ENCODE measurements at regions not wholly inside any gene's neighbourhood (a gene's known extent, or its start where the extent isn't known, plus 50 kb on each side); places are given as distances from the start of the nearest gene placed in this dataset.

GRCh38 chr7:17448479-17449423, 150.3 kb downstream of the AHR start:
- Mint-ChIP-seq H3K4me3 (ENCODE audit: unreplicated experiment) (no peak overlapping the region), H3K9me3 (ENCODE audit: unreplicated experiment) (peaks cover 10% of the 10 kb centered on the region), H3K27me3 (ENCODE audit: low read depth, unreplicated experiment) (no peaks in the 10 kb centered on the region), H3K36me3 (ENCODE audit: low read depth, unreplicated experiment) (peaks cover 2% of the 10 kb centered on the region), H3K27ac (ENCODE audit: unreplicated experiment) (no peak overlapping the region), H3K4me1 (ENCODE audit: low read depth, unreplicated experiment) (peaks cover 11% of the 10 kb centered on the region)
- no peaks in the 10 kb centered on the region for H3K36me3 ChIP-seq (ENCODE audit: insufficient read depth, low read length)
- H2AFZ ChIP-seq (ENCODE audit: low read depth, low read length), result no peak overlapping the region
- DNase-seq (ENCODE audit: low read depth) (no peak), FAIRE-seq (no peak)
- no peak overlapping the region for H3K27ac ChIP-seq (ENCODE audit: low read depth, low read length)
- no peaks in the 10 kb centered on the region for H3K9me3 ChIP-seq (ENCODE audit: insufficient read depth, low read depth, low read length)
- H3K27me3 ChIP-seq (ENCODE audit: insufficient read depth, low read length), result no peaks in the 10 kb centered on the region
- H3K4me2 ChIP-seq (ENCODE audit: low read length), result no peak overlapping the region
- no peak overlapping the region for H3K9ac ChIP-seq (ENCODE audit: low read length)
- peaks cover 7% of the 10 kb centered on the region for H3K4me1 ChIP-seq (ENCODE audit: insufficient read depth, low read length)
- no peaks in the 10 kb centered on the region for H4K20me1 ChIP-seq (ENCODE audit: insufficient read depth, low read length)
- no peak overlapping the region for H3K4me3 ChIP-seq (ENCODE audit: insufficient read depth, low read depth, low read length)
- no peaks in the 10 kb centered on the region for H3K79me2 ChIP-seq (ENCODE audit: insufficient read depth, low read length)
- no peak for TF ChIP-seq CTCF (IDR thresholded peaks at IDR 0.05; ENCODE audit: insufficient read depth, low read depth, low read length)
- TF ChIP-seq EZH2 (IDR thresholded peaks at IDR 0.05; ENCODE audit: insufficient read depth, low read length), result no peak

- TF ChIP-seq EZH2 (IDR thresholded peaks at IDR 0.05; ENCODE audit: insufficient read depth, low read length) (no peak), CTCF (IDR thresholded peaks at IDR 0.05; ENCODE audit: insufficient read depth, low read depth, low read length) (no peak)
- Histone ChIP-seq H3K27me3 (ENCODE audit: insufficient read depth, low read length) (no peaks in the 10 kb centered on the region), H3K4me3 (ENCODE audit: insufficient read depth, low read depth, low read length) (no peak overlapping the region), H3K79me2 (ENCODE audit: insufficient read depth, low read length) (no peaks in the 10 kb centered on the region), H3K36me3 (ENCODE audit: insufficient read depth, low read length) (no peaks in the 10 kb centered on the region), H3K4me2 (ENCODE audit: low read length) (no peak overlapping the region), H3K4me1 (ENCODE audit: insufficient read depth, low read length) (no peaks in the 10 kb centered on the region), H3K9ac (ENCODE audit: low read length) (no peak overlapping the region), H4K20me1 (ENCODE audit: insufficient read depth, low read length) (no peaks in the 10 kb centered on the region), H2AFZ (ENCODE audit: low read depth, low read length) (no peak overlapping the region), H3K9me3 (ENCODE audit: insufficient read depth, low read depth, low read length) (no peaks in the 10 kb centered on the region), H3K27ac (ENCODE audit: low read depth, low read length) (no peak overlapping the region)
- peaks cover 14% of the 10 kb centered on the region for H3K9me3 Mint-ChIP-seq (ENCODE audit: unreplicated experiment)
- H3K4me1 Mint-ChIP-seq (ENCODE audit: low read depth, unreplicated experiment), result peaks cover 2% of the 10 kb centered on the region
- no peak for DNase-seq (ENCODE audit: low read depth)
- no peak overlapping the region for H3K4me3 Mint-ChIP-seq (ENCODE audit: unreplicated experiment)
- H3K27me3 Mint-ChIP-seq (ENCODE audit: low read depth, unreplicated experiment), result no peaks in the 10 kb centered on the region
- no peak for FAIRE-seq
- no peaks in the 10 kb centered on the region for H3K36me3 Mint-ChIP-seq (ENCODE audit: low read depth, unreplicated experiment)
- H3K27ac Mint-ChIP-seq (ENCODE audit: unreplicated experiment), result no peak overlapping the region
Measured at GRCh38 chr7:17456541-17456940, 158.1 kb downstream of the AHR start.

GRCh38 chr7:17460001-17460400, 161.5 kb downstream of the AHR start:
- Histone ChIP-seq H3K4me3 (ENCODE audit: insufficient read depth, low read depth, low read length) (no peak overlapping the region), H4K20me1 (ENCODE audit: insufficient read depth, low read length) (no peaks in the 10 kb centered on the region), H3K9ac (ENCODE audit: low read length) (no peak overlapping the region), H3K9me3 (ENCODE audit: insufficient read depth, low read depth, low read length) (no peaks in the 10 kb centered on the region), H2AFZ (ENCODE audit: low read depth, low read length) (no peak overlapping the region), H3K4me1 (ENCODE audit: insufficient read depth, low read length) (no peaks in the 10 kb centered on the region), H3K27me3 (ENCODE audit: insufficient read depth, low read length) (no peaks in the 10 kb centered on the region), H3K27ac (ENCODE audit: low read depth, low read length) (no peak overlapping the region), H3K79me2 (ENCODE audit: insufficient read depth, low read length) (no peaks in the 10 kb centered on the region), H3K36me3 (ENCODE audit: insufficient read depth, low read length) (no peaks in the 10 kb centered on the region), H3K4me2 (ENCODE audit: low read length) (no peak overlapping the region)
- no peak overlapping the region for H3K27ac Mint-ChIP-seq (ENCODE audit: unreplicated experiment)
- H3K4me3 Mint-ChIP-seq (ENCODE audit: unreplicated experiment), result no peak overlapping the region
- peaks cover 14% of the 10 kb centered on the region for H3K9me3 Mint-ChIP-seq (ENCODE audit: unreplicated experiment)
- TF ChIP-seq CTCF (IDR thresholded peaks at IDR 0.05; ENCODE audit: insufficient read depth, low read depth, low read length) (no peak), EZH2 (IDR thresholded peaks at IDR 0.05; ENCODE audit: insufficient read depth, low read length) (no peak)
- no peaks in the 10 kb centered on the region for H3K36me3 Mint-ChIP-seq (ENCODE audit: low read depth, unreplicated experiment)
- no peak for FAIRE-seq
- DNase-seq (ENCODE audit: low read depth), result no peak
- H3K27me3 Mint-ChIP-seq (ENCODE audit: low read depth, unreplicated experiment), result no peaks in the 10 kb centered on the region
- peaks cover 2% of the 10 kb centered on the region for H3K4me1 Mint-ChIP-seq (ENCODE audit: low read depth, unreplicated experiment)

Measured in astrocyte (in vitro differentiated cells and primary cell).